Smooth muscle cell (in vitro differentiated cells): ENCODE measurements at regions not wholly inside any gene's neighbourhood (a gene's known extent, or its start where the extent isn't known, plus 50 kb on each side); places are given as distances from the start of the nearest gene placed in this dataset.

Experiments used
- DNase-seq: peaks from one replicate; lab custom pipeline; 2025; ENCODE audit not compliant: unreplicated experiment; lab: John Stamatoyannopoulos, UW
- H2AFZ ChIP-seq: fragments of 200-600 bp; sonication (generic); 2 replicates; pipeline ENCODE4 v1.6.0; 2016; ENCODE audit warnings: antibody characterized with exemption, low read depth, mild to moderate bottlenecking
- H3F3A ChIP-seq: fragments of 200-600 bp; sonication (generic); 2 replicates; pipeline ENCODE4 v1.6.0; 2017; ENCODE audit warnings: antibody characterized with exemption, low read depth
- H3K27ac ChIP-seq: fragments of 200-600 bp; sonication (generic); 2 replicates; pipeline ENCODE4 v1.5.1; 2016; ENCODE audit warnings: low read depth, mild to moderate bottlenecking
- H3K27me3 ChIP-seq: fragments of 200-600 bp; sonication (generic); 2 replicates; pipeline ENCODE4 v1.6.1; 2016; ENCODE audit warnings: low read depth, mild to moderate bottlenecking
- H3K36me3 ChIP-seq: fragments of 200-600 bp; sonication (generic); 2 replicates; pipeline ENCODE4 v1.5.1; 2016; ENCODE audit warnings: low read depth
- H3K4me1 ChIP-seq: fragments of 200-600 bp; sonication (generic); 2 replicates; pipeline ENCODE4 v1.5.1; 2016; ENCODE audit warnings: low read depth
- H3K4me2 ChIP-seq: fragments of 200-600 bp; sonication (generic); 2 replicates; pipeline ENCODE4 v1.6.0; 2016; ENCODE audit warnings: mild to moderate bottlenecking
- H3K4me3 ChIP-seq: fragments of 200-600 bp; sonication (generic); 2 replicates; pipeline ENCODE4 v1.5.1; 2016; ENCODE audit warnings: mild to moderate bottlenecking
- H3K79me2 ChIP-seq: fragments of 200-600 bp; sonication (generic); 2 replicates; pipeline ENCODE4 v1.6.0; 2016; ENCODE audit warnings: low read depth, mild to moderate bottlenecking
- H3K9ac ChIP-seq: fragments of 200-600 bp; sonication (generic); 2 replicates; pipeline ENCODE4 v1.6.0; 2016; ENCODE audit warnings: low read depth
- H3K9me3 ChIP-seq: fragments of 200-600 bp; sonication (generic); replicated peaks from 2 replicates; pipeline ENCODE4 v1.5.1; 2016; ENCODE audit warnings: low read depth
- H4K20me1 ChIP-seq: fragments of 200-600 bp; sonication (generic); 2 replicates; pipeline ENCODE4 v1.6.0; 2016; ENCODE audit warnings: low read depth
- CTCF ChIP-seq: fragments of 200-600 bp; sonication (generic); IDR thresholded peaks from 2 replicates; pipeline ENCODE4 v1.5.1; 2017; ENCODE audit warnings: borderline replicate concordance, mild to moderate bottlenecking, antibody characterized with exemption; ENCODE audit not compliant: insufficient read depth, poor library complexity, severe bottlenecking
- WGBS: methylation state at CpG from one replicate; pipeline ENCODE4 v1.1.7; 2016; ENCODE audit warnings: low lambda C conversion rate; 5-methylcytosine and 5-hydroxymethylcytosine counted together

DNA sequence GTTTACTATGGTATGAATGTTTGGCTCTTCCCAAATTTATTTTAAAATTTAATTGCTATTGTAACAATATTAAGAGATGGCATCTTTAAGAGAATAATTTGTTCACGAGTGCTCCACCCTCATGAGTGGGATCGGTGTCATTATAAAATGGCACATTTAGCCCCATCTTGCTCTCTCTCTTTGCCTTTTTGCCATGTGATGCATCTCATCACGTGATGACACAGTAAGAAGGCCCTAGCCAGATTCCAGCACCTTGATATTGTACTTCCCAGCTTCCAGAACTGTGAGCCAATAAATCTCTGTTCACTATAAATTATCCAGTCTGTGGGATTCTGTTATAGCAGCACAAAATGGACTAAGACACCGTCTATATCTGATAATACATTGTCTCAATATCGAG lies 355.8 kb downstream of the AMY1C start:
- H3K36me3 ChIP-seq = no peaks in the 10 kb centered on the region
- H4K20me1 ChIP-seq = no peaks in the 10 kb centered on the region
- no peak for TF ChIP-seq CTCF
- H3K9me3 ChIP-seq = no peaks in the 10 kb centered on the region
- no peak overlapping the region for H3K4me3 ChIP-seq
- DNase-seq = no peak
- H2AFZ ChIP-seq = no peak overlapping the region
- no peaks in the 10 kb centered on the region for H3F3A ChIP-seq
- WGBS = 84% methylated on average over 5 of the region's 5 CpGs
- no peak overlapping the region for H3K27ac ChIP-seq
- H3K27me3 ChIP-seq = no peaks in the 10 kb centered on the region
- H3K4me2 ChIP-seq = no peak overlapping the region
- H3K79me2 ChIP-seq = no peaks in the 10 kb centered on the region
- H3K9ac ChIP-seq = no peak overlapping the region
- no peaks in the 10 kb centered on the region for H3K4me1 ChIP-seq

GRCh38 chr1:104120525-104120924 lies 370.8 kb downstream of the AMY1C start:
- Histone ChIP-seq H3K79me2 (no peaks in the 10 kb centered on the region), H3K4me1 (no peaks in the 10 kb centered on the region), H3F3A (no peaks in the 10 kb centered on the region), H3K4me3 (no peak overlapping the region), H2AFZ (no peak overlapping the region), H4K20me1 (no peaks in the 10 kb centered on the region), H3K4me2 (no peak overlapping the region), H3K9ac (no peak overlapping the region), H3K27ac (no peak overlapping the region), H3K36me3 (no peaks in the 10 kb centered on the region), H3K27me3 (no peaks in the 10 kb centered on the region), H3K9me3 (no peaks in the 10 kb centered on the region)
- no peak for DNase-seq
- TF ChIP-seq CTCF = peak; percentile 26

GRCh38 chr1:104121271-104121670 lies 371.6 kb downstream of the AMY1C start:
- Histone ChIP-seq H3K36me3 (no peaks in the 10 kb centered on the region), H3K4me1 (no peaks in the 10 kb centered on the region), H3K9ac (no peak overlapping the region), H3K27ac (no peak overlapping the region), H3K79me2 (no peaks in the 10 kb centered on the region), H3K4me2 (no peak overlapping the region), H3K4me3 (no peak overlapping the region), H3F3A (no peaks in the 10 kb centered on the region), H2AFZ (no peak overlapping the region), H3K9me3 (no peaks in the 10 kb centered on the region), H3K27me3 (no peaks in the 10 kb centered on the region), H4K20me1 (no peaks in the 10 kb centered on the region)
- DNase-seq = no peak
- no peak for TF ChIP-seq CTCF
- 82% methylated on average over 4 of the region's 4 CpGs for WGBS

DNA sequence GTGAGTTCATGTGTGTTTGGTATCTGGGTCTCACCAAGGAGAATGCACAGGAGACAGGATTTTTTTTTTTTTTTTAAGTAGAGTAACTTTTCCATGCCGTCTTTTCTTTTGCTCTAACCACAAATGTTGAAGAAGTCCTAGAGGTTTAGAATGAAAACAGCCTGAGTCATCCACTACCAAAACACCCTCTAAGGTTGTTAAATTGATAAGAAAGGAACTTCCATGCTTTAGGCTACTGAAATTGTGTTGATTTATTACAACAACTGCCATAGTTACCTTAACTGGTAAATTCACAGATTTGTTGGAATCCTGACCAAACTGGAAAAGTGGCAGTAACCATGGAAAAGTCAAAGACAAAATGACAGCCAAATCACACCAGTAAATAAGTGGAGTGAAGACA lies 375.6 kb downstream of the AMY1C start:
- DNase-seq = no peak
- Histone ChIP-seq H3K79me2 (no peaks in the 10 kb centered on the region), H3K9ac (no peak overlapping the region), H3F3A (no peaks in the 10 kb centered on the region), H3K4me2 (peak overlapping the region; percentile 8), H3K9me3 (no peaks in the 10 kb centered on the region), H3K36me3 (no peaks in the 10 kb centered on the region), H3K27ac (no peak overlapping the region), H2AFZ (no peak overlapping the region), H4K20me1 (no peaks in the 10 kb centered on the region), H3K27me3 (no peaks in the 10 kb centered on the region), H3K4me3 (no peak overlapping the region), H3K4me1 (no peaks in the 10 kb centered on the region)
- TF ChIP-seq CTCF = no peak
- WGBS = 0% methylated on average over 1 of the region's 1 CpG
